Left forelimb (tissue), 1 donor: ENCODE measurements at regions not wholly inside any gene's neighbourhood (a gene's known extent, or its start where the extent isn't known, plus 50 kb on each side); places are given as distances from the start of the nearest gene placed in this dataset.
"Not testable (repeated sequence)": the region's sequence is repeated elsewhere in the genome, so short reads cannot be mapped to it uniquely, and the experiment has no call there.

Experiments used
- DNase-seq: peaks from one replicate; pipeline ENCODE4 v3.0.0-alpha.2; 2018; ENCODE audit warnings: low spot score

GRCh38 chr12:131390412-131391334 lies 320.2 kb upstream of the SFSWAP start:
- DNase-seq: no peak

- no peak for DNase-seq
Measured at GRCh38 chr12:131391399-131391798, 319.5 kb upstream of the SFSWAP start.

- not testable (repeated sequence) for DNase-seq
Measured at GRCh38 chr12:131394752-131395151, 316.1 kb upstream of the SFSWAP start.

GRCh38 chr12:131395209-131395684 lies 315.6 kb upstream of the SFSWAP start:
- DNase-seq: not testable (repeated sequence)

- no peak for DNase-seq
Measured at GRCh38 chr12:131395971-131396573, 314.8 kb upstream of the SFSWAP start.

GRCh38 chr12:131397493-131398181 lies 313.3 kb upstream of the SFSWAP start:
- no peak for DNase-seq

- DNase-seq: no peak
Measured at GRCh38 chr12:131399000-131399399, 311.9 kb upstream of the SFSWAP start.

GRCh38 chr12:131400668-131401294 lies 310.1 kb upstream of the SFSWAP start:
- DNase-seq: not testable (repeated sequence)

GRCh38 chr12:131401907-131402633 lies 308.8 kb upstream of the SFSWAP start:
- not testable (repeated sequence) for DNase-seq

- no peak for DNase-seq
Measured at GRCh38 chr12:131402781-131403396, 308.0 kb upstream of the SFSWAP start.

GRCh38 chr12:131403676-131404075 lies 307.2 kb upstream of the SFSWAP start:
- DNase-seq: no peak

GRCh38 chr12:131404705-131405104 lies 306.2 kb upstream of the SFSWAP start:
- no peak for DNase-seq

GRCh38 chr12:131407221-131408035 lies 303.5 kb upstream of the SFSWAP start:
- no peak for DNase-seq

GRCh38 chr12:131408036-131408365 lies 302.9 kb upstream of the SFSWAP start:
- DNase-seq: no peak

- no peak for DNase-seq
Measured at GRCh38 chr12:131408484-131408883, 302.4 kb upstream of the SFSWAP start.

- no peak for DNase-seq
Measured at GRCh38 chr12:131409211-131409610, 301.7 kb upstream of the SFSWAP start.

GRCh38 chr12:131411827-131412226 lies 299.1 kb upstream of the SFSWAP start:
- DNase-seq: not testable (repeated sequence)

- no peak for DNase-seq
Measured at GRCh38 chr12:131413006-131413405, 297.9 kb upstream of the SFSWAP start.

GRCh38 chr12:131413471-131413870 lies 297.4 kb upstream of the SFSWAP start:
- no peak for DNase-seq
